ENCODE measurements at regions not wholly inside any gene's neighbourhood (a gene's known extent, or its start where the extent isn't known, plus 50 kb on each side); places are given as distances from the start of the nearest gene placed in this dataset.
A peak's percentile ranks its signal among the peaks of the same experiment; 100 is the strongest.
"Not testable (repeated sequence)": the region's sequence is repeated elsewhere in the genome, so short reads cannot be mapped to it uniquely, and the experiment has no call there.

DNA sequence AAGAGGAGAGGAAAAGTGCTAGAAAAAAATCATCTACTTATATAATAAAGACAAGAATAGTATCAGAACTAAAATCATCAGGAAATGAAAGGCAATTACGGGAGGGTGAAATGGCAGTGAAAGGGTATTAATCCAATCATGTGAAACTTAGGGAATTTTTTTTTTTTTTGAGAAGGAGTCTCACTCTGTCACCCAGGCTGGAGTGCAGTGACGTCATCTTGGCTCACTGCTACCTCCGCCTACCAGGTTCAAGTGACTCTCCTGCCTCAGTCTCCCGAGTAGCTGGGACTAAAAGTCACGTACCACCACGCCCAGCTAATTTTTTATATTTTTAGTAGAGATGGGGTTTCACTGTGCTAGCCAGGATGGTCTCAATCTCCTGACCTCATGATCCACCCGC is 501.3 kb downstream of the COL12A1 start:
- DNase-seq: not testable (repeated sequence)

DNA sequence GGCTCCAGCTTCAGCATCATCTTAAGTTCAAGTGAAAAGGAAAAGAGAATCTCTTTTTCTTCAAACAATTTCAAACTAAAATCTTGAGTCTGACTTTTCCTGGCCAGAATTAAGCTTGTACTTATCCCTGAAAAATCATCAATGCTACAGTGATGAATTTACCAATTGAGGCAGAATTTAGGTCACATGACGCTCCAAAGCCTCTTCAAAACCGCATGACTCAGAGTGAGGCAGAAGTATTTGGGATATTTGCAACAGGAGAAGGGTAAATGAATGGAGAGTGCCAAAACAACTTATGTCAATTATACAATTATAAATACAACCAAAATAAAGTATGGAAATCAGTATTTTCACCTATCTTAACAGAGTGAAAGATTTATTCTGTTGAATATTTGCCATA is 515.5 kb downstream of the COL12A1 start:
- DNase-seq: no peak

DNA sequence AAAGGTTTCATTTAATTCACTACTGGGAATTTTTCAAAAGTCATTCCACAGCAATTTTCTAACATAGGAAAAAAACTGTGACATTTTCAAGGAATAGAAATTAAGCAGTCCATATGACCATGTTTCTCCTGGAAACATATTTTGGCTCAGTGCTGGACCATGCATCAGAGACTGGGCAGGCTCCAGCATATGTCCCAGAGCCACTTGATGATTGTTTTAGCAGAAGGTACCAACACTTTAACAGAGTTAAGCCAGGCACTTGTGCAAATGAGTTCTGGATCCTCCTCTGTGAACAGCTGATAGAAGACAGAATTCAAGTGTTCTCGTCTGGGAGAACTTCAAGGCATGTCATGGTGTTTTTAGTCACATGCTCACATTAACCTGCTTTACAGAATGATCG is 516.3 kb downstream of the COL12A1 start:
- DNase-seq: no peak

DNA sequence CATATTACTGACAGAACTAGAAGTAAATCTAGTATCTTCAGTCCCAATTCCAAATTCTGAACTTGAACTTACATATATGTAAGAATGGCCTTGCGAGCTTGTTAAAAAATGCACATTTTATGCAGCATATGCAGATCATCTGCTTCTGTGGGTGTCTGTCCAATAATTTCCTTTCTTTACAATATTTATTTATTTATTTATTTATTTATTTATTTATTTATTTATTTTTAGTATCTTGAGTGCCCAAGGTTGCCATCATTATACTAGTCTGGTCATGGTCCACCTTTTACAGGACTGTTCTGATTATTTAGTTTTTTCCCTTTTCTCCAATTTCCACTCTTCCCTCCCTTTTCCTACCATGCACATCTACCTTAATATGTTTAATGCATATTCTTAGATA is 528.4 kb downstream of the COL12A1 start:
- no peak for DNase-seq

DNA sequence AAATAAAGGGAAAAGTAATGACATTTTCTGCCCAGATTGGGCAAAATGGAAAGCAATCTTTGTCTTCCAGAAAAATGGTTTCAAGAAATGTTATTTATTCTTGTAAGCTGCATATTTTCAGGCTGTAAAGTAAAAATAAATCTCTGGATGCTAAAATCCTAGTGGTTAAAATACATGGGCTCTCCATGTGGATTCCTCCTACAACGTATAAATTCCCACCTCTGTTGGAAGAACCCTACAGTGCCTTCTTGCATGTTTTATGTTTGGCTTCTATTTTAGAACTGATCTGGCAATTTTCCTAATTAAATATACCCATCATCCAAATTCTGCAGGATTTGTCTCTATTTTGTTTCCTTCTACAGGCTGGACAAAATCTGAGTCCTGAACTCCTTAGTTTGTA is 528.9 kb downstream of the COL12A1 start:
- DNase-seq: no peak

DNA sequence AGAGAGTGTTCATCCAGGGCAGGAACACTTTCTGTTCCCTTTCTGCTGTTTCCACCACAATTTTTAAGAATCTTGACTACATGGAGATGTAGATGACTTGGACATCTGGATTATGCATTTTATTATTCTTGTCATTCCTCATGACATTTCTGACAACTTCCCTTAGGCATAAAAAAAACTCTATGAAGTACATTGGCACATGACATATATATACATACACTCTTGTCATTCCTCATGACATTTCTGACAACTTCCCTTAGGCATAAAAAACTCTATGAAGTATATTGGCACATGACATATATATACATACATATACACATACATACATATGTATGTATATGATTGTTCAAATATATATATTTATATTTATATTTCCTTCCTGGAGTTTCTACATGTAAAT is 531.5 kb downstream of the COL12A1 start:
- DNase-seq: no peak

DNA sequence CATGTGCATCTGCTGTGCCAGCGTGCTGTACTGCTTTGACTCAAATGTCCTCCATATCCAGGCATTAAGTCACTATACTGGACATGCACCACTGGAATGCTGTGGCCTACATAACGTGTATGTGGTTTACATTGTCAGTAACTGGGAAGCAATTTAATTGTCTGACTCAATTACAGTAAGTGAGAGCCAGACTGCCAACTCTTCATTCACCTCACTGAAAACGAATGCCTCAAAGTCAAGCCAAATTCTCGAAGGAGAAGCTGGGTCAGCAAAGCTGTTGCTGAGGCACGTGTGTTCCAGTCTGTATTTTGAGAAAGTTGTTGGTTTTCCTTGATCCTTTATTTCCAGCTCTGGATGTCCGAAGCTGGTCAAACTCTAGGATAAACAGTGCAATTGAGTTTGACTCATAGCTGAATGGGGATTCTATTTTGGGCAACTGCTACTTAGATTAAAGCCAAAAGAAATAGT is 534.3 kb downstream of the COL12A1 start:
- no peak for DNase-seq

DNA sequence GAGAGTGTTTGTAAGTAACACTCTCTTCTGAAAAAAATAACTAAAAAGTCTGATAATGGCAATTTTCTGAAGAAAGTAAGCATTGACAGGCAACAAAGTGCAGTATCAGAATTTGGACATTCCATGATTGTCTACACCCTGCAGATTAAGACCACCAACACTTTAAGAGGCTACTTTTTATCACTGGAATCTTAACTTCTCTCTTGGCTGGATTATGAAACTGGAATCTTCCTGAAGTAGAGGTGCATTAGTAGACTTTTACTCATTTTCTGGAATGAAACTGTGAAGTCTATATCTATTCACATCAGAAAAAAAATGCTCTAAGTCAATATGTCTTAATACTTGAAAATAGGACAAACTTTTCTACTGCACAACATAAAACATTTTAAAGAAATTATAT is 547.5 kb downstream of the COL12A1 start:
- no peak for DNase-seq

DNA sequence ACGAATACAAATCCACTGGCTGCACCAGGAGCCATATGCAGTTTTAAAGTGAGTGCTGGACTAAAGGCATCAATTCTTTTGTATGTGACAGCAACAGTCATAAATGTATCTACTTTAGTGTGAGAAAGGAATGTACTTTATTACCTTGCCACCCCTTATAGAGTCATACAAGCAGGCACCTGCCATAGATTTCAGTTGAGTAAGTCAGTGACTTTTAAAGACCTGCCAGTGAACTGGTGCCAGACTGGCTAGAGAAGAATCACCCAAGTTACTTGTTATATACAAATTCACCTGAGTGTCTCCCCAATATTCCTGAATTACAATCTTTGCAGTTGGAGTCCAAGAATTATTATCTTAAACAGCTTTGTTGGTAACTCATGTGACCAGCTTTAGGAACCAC is 547.9 kb downstream of the COL12A1 start:
- no peak for DNase-seq

DNA sequence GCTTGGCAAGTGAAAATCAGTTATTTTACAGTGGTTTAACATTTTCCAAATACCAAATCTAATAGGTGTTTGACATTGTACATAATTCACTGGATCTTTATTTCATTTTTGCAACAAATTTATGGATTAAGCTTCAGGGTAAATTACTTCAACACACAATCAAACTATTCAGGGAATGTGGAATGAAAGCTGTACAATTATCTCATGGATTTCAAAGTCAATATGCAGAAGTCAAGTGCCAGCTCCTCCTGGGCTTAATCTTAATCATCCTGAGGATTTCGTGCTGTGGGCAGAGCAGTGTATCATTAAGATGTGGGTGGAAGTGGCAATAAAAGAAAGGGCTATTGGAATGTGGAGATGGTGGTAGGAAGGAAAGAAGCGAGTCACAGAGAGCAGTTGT is 548.8 kb downstream of the COL12A1 start:
- no peak for DNase-seq

DNA sequence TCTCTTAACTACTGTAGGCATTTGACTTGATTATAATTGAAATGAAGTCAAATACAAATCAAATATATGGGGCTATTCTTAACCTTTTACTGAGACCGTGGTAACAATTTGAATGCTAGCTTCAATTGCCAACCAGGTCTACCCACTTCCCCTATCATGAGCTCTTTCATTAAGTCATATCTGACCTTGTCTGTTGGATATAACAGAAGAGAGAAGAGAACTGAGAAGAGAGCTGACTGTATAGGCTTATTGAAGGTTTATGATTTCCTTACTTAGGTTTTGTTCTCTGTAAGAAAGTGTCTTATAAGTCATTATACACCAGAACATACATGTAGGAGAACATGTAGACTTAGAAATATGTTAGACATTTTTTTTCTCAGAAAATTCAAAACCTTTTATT is 549.4 kb downstream of the COL12A1 start:
- peak; percentile 11 for DNase-seq

DNA sequence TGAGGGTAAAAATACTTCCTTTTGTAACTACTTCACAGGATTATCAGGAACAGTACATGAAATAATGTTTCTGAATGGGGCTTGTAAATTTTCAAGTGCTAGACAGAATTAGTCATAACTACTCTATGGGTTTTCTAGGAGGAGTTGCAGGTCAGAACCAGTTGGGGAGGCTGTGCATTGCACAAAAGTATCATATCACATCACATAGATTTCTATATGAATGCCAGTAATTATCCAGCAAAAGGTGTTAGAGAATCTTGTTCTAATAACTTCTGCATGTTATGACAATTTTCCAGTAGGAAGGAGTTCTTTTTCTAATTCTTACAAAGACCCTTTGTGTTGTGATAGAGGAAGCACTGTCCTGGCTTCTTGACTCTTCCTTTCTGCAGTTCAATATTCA is 551.6 kb downstream of the COL12A1 start:
- peak; percentile 67 for DNase-seq

DNA sequence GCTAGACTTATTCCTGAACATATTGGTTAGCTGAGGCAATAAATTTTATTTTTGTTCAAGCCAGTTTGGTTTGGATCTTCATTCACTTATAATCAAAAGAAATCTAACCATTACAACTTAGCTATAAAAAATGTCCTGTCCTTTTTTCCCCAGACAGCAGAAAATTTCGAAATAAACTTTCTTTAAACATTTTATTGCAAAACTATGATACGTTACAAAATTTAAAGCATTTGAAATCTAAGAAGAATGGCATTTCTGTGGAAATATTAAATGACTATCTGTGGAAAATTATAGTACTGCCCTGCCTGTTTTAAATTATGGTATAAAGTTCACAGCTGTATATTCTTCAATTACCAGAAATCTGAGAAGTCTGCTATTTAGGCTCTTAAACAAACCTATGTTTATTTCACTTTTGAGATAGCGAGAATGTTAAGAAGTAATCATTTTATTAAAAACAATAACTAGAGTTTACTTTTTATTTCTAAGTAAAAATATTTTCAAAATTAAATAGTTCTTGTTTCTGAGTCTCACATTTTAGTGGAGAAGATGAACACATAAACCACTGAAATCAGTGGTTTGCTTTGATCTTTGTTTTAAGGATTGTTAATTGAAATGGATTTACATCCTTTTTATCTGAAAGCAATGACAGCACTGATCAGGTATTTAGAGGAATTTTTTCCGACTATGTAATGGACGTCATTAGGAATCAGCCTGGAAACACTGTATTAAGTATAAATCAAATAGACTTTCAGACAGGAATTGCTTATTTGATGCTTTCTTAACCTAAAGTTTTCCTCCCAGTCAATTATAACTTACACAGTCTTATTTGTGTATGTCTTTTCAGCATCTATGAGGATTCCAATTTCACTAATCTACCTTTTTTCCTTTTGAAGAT is 553.7 kb downstream of the COL12A1 start:
- DNase-seq: no peak

DNA sequence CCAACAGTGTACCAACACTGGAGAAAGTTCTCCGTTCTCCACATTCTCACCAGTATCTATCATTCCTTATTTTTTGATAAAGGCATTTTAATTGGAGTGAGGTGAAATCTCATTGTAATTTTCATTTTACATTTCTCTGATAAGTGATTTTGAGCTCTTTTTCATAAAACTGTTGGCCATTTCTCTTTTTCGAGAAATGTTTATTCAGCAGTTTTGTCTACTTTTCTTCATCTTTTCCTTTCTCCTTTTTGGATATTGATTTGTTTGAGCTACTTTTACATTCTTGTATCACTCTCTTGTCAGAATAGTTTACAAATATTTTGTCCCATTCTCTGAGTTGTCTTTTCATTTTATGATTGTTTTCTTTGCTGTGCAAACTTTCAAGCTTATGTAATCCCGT is 555.2 kb downstream of the COL12A1 start:
- DNase-seq: no peak

DNA sequence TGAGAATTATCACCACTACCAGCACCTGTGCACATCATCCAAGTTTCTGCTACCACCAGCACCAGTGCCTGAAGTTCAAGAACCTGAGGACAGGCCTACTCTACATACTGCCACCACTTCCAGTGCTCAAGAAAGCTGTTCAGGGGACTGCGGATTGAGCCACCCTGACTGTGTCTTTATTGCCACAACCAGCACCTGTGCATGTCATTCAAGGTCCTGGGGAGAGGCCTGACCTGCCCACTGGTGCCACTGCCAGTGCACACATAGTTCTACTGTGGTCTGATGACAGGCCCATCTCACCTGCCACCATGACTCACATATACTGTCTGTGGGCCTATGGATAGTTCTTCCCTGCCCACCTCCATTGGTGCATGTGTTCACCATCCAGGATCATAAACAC is 559.4 kb downstream of the COL12A1 start:
- DNase-seq: no peak

DNA sequence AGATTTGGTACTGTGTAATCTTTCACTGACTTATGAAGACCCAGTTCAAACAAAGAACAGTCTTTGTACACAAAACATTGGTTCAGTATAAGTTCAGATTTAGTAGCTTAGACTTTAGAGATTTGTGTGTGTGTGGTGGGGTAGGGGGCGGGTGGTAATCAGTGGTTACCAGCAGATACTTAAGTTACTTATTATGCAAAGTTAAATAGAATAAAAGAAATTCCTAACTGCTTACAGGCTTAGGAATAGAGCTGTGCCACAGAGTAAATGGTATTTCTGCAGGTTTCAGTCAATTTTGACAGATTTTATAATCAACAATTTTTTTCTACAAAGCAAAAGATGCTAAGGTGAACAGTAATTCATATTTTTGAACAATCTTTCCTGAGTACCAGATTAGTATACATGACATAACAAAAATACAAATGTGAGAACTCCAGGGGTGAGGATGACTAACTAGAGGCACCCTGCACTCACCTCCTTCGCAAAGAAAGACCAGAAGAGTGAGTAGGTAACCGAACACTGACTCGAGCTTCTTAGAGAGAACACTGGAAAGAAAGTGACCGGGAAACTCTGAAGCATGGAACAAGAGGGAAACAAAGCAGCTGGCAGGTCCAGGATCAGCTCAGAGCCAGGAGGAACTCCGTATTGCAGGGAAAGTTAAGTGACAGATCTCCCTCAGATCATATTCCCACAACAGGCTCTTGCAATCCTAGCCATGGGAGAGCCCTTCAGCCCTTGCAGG is 560.6 kb downstream of the COL12A1 start:
- no peak for DNase-seq

DNA sequence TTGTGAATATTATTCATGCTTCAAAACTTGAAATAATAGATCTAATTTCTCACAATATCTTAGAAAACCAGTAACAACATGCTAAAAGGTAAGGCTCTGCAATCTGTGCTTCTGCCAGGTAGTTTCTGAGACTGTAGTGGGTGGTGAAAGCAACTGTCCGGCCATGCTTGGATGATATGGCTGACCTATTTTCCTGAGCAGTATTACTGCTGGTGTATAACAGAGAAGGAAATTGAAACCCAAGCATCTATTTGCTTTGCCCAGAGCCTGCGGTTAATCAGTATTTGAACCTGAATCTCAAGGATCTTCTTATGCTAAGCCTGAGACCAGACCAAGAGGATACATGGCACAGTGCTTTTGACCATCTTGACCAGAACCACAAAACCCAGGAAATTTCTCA is 563.8 kb downstream of the COL12A1 start:
- peak; percentile 42 for DNase-seq

DNA sequence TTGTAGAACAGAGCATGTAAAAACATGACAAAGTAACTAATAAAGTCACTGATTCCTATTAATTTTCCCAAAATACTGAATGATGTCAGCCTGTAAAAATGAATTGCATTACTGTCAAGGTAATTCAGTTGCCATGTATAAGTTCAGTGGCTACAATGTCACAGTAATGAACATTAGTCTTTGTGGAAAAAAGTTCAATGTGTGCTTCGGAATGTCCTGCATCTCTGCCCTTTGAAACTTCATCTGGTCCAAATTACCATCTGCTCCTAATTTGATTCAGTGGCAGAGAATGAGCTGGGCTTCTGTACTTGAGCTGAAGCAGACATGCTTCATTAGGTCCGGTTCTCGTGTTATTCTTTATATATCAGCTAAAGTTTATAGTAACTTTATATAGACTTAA is 567.4 kb downstream of the COL12A1 start:
- no peak for DNase-seq

DNA sequence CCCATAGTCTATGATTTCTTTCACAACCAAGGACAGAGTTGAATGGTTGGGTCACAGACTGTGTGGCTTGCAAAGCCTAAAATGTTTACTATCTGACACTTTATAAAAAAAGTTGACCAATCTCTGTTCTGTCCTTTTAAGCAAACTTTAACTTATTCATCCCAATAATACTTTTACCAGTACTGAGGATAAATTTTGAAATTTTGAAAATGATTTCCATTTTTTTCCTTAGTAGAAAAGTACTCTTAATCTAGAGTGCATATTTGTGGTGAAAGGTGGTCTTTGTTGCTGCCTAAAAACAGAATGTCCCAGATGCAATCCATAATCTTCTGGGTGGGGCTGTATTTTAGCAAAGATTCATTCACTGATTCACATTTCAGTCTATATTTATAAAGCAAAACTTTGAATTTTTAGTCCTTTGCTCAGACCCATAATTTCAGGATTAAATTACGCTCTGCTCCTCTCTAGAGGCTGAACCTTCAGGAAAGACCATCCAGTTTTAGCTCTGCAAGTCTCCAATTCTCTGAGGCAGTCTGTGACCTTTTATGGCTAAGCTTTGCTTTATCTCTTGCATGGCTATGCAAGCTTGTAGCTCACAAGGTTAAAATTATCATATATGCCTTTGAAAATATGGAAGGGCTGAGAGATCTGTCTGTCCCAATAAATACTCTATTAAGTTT is 573.5 kb downstream of the COL12A1 start:
- no peak for DNase-seq

DNA sequence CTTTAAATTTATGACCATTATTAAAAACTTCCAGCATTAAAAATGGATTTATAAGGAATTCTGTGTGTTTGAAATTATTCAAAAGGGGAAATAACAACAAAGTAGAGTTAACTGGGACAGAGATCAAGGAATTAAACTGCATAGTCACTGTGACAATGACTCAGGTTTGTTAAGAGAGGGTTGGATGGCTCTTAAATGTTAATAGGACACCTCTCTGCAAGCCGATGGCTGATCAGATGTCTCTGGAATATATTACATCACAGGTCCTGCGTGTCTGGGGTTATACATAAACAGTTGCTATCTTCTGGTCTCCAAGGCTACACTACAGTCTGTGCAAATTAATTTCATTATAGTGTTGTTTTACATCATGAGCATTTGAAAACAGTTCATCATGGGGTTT is 574.3 kb downstream of the COL12A1 start:
- DNase-seq: peak; percentile 91

DNA sequence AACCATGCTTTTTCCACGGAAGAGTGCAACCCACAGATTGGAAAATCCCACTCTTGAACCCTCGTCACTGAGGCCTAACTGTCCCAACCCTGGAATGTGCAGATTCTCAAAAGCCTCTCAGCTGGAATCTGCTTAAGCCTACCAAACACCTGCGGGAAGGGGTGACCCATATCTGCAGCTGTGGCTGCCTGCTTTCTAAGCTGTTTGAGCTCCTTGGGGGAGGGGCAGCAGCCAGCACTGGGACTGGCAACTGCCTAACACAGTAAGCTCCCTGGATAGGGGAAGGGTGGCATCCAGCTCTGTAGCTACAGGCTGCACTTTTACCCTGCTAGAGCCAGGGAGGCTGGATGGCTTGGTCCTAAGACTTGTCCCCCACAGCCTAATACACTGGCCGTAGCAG is 579.6 kb downstream of the COL12A1 start:
- DNase-seq: peak; percentile 31

DNA sequence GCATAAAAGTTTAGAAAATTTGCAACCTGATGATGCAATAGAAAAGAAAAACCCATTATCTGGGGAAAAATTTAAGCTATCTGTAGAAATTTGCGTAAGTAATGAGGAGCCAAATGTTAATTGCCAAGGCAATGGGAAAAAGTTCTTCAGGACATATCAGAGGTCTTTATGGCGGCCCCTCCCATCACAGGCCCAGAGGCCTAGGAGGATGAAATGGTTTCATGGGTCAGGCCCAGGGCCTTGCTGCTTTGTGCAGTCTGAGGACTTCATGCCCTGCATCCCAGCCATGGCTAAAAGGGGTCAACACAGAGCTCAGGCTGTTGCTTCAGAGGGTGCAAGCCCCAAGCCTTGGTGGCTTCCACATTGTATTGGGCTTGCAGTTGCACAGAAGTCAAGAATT is 582.8 kb downstream of the COL12A1 start:
- DNase-seq: no peak

DNA sequence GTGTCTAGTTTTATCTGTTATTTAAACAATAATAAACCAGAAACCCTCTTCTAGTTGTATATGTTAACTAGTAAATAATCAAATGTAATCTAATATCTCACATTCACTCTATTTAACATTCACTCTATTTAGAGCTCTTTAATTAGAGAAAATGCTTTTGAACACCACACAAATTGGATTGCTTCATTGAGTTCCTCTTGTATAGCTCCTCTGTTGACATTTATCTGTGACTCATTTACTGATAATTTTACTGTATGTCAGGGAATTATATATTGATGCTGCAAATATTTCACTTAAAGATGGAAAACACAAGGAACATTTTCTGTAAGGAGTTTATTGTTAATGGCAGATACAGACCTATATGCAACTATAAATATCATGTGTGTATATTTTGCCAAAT is 594.6 kb downstream of the COL12A1 start:
- peak; percentile 19 for DNase-seq

DNA sequence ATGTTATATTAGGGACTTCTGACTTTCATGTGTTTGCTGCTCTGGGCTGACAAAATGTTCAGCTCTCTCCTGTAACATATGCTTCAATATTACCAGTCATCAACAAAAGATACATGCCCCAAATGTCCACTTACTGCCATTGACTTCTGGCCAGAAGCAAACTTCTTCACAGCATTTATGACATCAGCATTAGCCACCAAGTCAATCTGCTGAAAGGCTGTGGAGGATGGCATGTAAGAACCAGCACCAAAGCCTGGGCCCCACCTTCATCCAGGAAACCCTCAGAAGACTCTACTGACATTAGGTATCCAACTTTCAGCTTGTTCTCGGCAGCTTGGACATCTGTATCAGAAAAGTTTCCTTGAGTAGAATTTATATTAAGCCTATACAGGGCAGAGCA is 595.5 kb downstream of the COL12A1 start:
- no peak for DNase-seq
